ENCODE measurements at regions not wholly inside any gene's neighbourhood (a gene's known extent, or its start where the extent isn't known, plus 50 kb on each side); places are given as distances from the start of the nearest gene placed in this dataset.
"Not testable (repeated sequence)": the region's sequence is repeated elsewhere in the genome, so short reads cannot be mapped to it uniquely, and the experiment has no call there.

DNA sequence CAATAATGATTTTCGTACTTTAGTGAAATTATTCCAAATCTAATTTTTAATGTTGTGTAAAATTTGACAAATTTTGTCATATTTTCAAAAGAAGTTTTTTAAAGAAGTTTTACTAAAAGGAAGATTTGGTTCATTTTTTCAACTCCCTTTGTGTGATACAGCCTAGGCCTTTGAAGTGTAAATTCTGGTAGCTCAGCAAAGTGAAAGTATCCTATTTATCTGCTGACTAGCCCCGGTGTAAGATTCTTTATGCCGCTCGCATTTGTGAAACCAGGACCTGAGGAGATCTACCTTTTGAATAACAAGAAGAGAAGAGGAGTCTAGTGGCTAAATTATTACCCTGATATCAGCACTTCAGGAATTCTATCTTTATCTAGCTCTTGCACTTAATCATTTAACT, 177.4 kb downstream of the JRKL start:
- intact Hi-C loops (cut with DNase I) = no loop called here
- Histone ChIP-seq H3K27ac (no peak overlapping the region), H3K36me3 (no peaks in the 10 kb centered on the region), H3K9me3 (no peaks in the 10 kb centered on the region), H3K27me3 (no peaks in the 10 kb centered on the region), H3K4me1 (no peaks in the 10 kb centered on the region), H3K4me3 (no peak overlapping the region)
- TF ChIP-seq CTCF (IDR thresholded peaks at IDR 0.05) = no peak
- DNase-seq (ENCODE audit: low spot score in 2 of 2) = no peak

- Histone ChIP-seq H3K9me3 (no peaks in the 10 kb centered on the region), H3K36me3 (no peaks in the 10 kb centered on the region), H3K4me3 (no peak overlapping the region), H3K27ac (no peak overlapping the region), H3K27me3 (no peaks in the 10 kb centered on the region), H3K4me1 (no peaks in the 10 kb centered on the region)
- no peak for TF ChIP-seq CTCF (IDR thresholded peaks at IDR 0.05)
- no peak for DNase-seq (ENCODE audit: low spot score in 2 of 2)
- intact Hi-C loops (cut with DNase I) = no loop called here
Observed at GRCh38 chr11:96567667-96568066, 177.9 kb downstream of the JRKL start.

DNA sequence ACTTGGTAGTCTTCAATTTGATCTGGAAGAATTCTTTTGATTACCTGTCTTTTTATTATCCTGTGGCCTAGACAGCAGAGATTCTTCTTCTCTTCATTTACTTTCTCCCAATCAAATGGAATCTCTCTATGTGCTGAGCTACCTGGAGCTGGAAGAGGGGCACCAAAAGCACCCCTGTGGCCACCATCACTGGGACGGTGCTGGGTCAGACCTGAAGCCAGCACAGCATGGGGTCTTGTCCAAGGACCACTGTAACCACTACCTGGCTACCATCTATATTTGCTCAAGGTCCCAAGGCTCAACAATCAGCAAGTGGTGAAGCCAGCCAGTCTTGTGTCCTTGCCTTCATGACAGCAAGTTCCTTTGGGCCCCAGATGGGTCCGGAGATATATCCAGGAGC, 186.6 kb downstream of the JRKL start:
- Histone ChIP-seq H3K27ac (no peak overlapping the region), H3K4me3 (no peak overlapping the region), H3K27me3 (no peaks in the 10 kb centered on the region), H3K4me1 (no peaks in the 10 kb centered on the region), H3K9me3 (no peaks in the 10 kb centered on the region), H3K36me3 (no peaks in the 10 kb centered on the region)
- no peak for TF ChIP-seq CTCF (IDR thresholded peaks at IDR 0.05)
- intact Hi-C loops (cut with DNase I) = no loop called here
- no peak for DNase-seq (ENCODE audit: low spot score in 2 of 2)

- Histone ChIP-seq H3K27ac (no peak overlapping the region), H3K4me1 (no peaks in the 10 kb centered on the region), H3K27me3 (no peaks in the 10 kb centered on the region), H3K4me3 (no peak overlapping the region), H3K9me3 (peaks cover 0 to 1% of the 10 kb centered on the region in 2 donors), H3K36me3 (no peaks in the 10 kb centered on the region)
- DNase-seq (ENCODE audit: low spot score in 2 of 2) = no peak
- intact Hi-C loops (cut with DNase I) = no loop called here
- TF ChIP-seq CTCF (IDR thresholded peaks at IDR 0.05) = no peak
Observed at GRCh38 chr11:96578379-96578778, 188.6 kb downstream of the JRKL start.

GRCh38 chr11:96579656-96580055, 189.8 kb downstream of the JRKL start:
- Histone ChIP-seq H3K27me3 (no peaks in the 10 kb centered on the region), H3K4me1 (no peaks in the 10 kb centered on the region), H3K4me3 (no peak overlapping the region), H3K27ac (no peak overlapping the region), H3K36me3 (no peaks in the 10 kb centered on the region), H3K9me3 (peaks cover 0 to 3% of the 10 kb centered on the region in 2 donors)
- DNase-seq (ENCODE audit: low spot score in 2 of 2) = no peak
- intact Hi-C loops (cut with DNase I) = no loop called here
- TF ChIP-seq CTCF (IDR thresholded peaks at IDR 0.05) = no peak

GRCh38 chr11:96580476-96581040, 190.7 kb downstream of the JRKL start:
- H3K4me3 ChIP-seq = no peak overlapping the region
- H3K27me3 ChIP-seq = no peaks in the 10 kb centered on the region
- no peak overlapping the region for H3K27ac ChIP-seq
- intact Hi-C loops (cut with DNase I) = no loop called here
- TF ChIP-seq CTCF (IDR thresholded peaks at IDR 0.05) = no peak
- H3K9me3 ChIP-seq = peaks cover 0 to 3% of the 10 kb centered on the region in 2 donors
- no peak for DNase-seq (ENCODE audit: low spot score in 2 of 2)
- H3K36me3 ChIP-seq = no peaks in the 10 kb centered on the region
- no peaks in the 10 kb centered on the region for H3K4me1 ChIP-seq

DNA sequence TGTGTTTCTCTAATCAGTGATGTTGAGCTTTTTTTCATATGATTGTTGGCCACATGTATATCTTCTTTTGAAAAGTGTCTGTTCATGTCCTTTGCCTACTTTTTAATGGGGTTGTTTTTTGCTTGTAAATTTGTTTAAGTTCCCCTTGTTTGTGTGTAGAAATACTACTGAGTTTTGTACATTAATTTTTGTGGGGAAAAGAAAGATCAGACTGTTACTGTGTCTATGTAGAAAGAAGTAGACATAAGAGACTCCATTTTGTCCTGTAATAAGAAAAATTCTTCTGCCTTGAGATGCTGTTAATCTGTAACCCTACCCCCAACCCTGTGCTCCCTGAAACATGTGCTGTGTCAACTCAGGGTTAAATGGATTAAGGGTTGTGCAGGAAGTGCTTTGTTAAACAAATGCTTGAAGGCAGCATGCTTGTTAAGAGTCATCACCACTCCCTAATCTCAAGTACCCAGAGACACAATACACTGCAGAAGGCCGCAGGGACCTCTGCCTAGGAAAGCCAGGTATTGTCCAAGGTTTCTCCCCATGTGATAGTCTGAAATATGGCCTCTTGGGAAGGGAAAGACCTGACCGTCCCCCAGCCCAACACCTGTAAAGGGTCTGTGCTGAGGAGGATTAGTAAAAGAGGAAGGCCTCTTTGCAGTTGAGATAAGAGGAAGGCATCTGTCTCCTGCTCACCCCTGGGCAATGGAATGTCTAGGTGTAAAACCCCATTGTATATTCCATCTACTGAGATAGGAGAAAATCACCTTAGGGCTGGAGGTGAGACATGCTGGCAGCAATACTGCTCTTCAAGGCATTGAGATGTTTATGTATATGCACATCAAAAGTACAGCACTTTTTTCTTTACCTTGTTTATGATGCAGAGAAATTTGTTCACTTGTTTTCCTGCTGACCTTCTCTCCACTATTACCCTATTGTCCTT, 196.4 kb downstream of the JRKL start:
- intact Hi-C loops (cut with DNase I); DNase-seq (ENCODE audit: low spot score in 2 of 2); H3K4me1 ChIP-seq; H3K27ac ChIP-seq; H3K9me3 ChIP-seq; H3K27me3 ChIP-seq; H3K4me3 ChIP-seq; H3K36me3 ChIP-seq: not testable (repeated sequence)

DNA sequence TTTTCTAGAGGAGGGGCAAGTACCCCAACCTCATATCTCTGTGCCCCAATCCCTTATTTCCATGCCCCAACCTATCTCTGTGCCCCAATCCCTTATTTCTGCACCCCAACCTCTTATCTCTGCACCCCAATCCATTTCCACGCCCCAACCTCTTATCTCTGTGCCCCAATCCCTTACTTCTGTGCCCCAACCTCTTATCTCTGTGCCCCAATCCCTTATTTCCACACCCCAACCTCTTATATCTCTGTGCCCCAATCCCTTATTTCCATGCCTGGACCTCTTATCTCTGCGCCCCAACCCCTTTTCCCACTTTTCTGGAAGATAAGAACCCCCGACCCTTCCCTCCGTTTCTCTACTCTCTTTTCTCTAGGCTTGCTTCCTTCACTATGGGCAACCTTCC, 199.0 kb downstream of the JRKL start:
- H3K9me3 ChIP-seq; intact Hi-C loops (cut with DNase I); H3K4me3 ChIP-seq; H3K27ac ChIP-seq; DNase-seq (ENCODE audit: low spot score in 2 of 2); H3K4me1 ChIP-seq; H3K36me3 ChIP-seq; H3K27me3 ChIP-seq: not testable (repeated sequence)

Measured in ascending aorta (tissue), 2 donors.